Stimulated activated CD4-positive, alpha-beta T cell treated with anti-CD3 and anti-CD28 coated beads, Interleukin-4, amount 100 ng/mL, for 1 hour (primary cell): ENCODE measurements at regions not wholly inside any gene's neighbourhood (a gene's known extent, or its start where the extent isn't known, plus 50 kb on each side); places are given as distances from the start of the nearest gene placed in this dataset.

Experiments
- DNase-seq: peaks from one replicate; pipeline ENCODE4 v3.0.0-alpha.2; 2020

DNA sequence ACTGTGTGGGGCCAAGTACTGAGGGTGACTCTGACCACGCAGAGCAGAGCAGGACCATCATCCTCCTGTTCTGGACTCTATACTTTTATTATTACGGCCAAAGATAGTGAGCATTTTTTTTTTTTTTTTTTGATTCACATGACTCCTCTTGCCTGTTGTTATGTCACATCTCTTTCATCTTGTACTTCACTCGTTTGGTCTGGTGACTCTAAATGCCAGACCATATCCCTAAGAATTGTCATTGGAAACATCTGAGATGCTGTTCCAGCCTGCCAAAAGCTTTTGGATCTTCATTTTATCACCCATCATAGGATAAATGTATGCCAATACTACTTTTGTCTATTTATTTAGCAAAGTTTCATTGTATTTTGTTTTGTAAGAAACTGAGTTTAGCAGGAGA, 168.2 kb upstream of the RAI14 start:
- DNase-seq, result no peak

DNA sequence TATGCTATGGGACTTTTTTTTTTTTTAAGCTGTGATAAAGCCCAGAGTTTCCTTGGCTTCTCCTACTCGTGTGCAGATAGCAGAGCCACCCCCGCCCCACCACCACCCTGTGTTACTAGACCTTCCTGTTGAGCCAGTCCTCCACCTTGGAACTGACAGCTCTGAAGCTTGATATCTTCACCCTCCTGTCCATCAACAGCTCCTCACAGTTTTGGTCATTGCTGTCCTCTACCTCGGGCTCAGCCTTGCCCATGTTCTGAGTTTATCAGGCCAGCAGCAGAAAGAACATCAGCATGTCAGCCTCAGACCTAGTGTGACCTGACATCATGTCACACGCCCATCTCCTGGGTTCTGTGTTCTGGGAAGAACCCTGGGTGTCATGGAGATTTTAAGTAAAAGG, 167.1 kb upstream of the RAI14 start:
- no peak for DNase-seq

GRCh38 chr5:34490506-34491250, 165.4 kb upstream of the RAI14 start:
- no peak for DNase-seq

- DNase-seq, result no peak
Measured at GRCh38 chr5:34491251-34491620, 164.9 kb upstream of the RAI14 start.

DNA sequence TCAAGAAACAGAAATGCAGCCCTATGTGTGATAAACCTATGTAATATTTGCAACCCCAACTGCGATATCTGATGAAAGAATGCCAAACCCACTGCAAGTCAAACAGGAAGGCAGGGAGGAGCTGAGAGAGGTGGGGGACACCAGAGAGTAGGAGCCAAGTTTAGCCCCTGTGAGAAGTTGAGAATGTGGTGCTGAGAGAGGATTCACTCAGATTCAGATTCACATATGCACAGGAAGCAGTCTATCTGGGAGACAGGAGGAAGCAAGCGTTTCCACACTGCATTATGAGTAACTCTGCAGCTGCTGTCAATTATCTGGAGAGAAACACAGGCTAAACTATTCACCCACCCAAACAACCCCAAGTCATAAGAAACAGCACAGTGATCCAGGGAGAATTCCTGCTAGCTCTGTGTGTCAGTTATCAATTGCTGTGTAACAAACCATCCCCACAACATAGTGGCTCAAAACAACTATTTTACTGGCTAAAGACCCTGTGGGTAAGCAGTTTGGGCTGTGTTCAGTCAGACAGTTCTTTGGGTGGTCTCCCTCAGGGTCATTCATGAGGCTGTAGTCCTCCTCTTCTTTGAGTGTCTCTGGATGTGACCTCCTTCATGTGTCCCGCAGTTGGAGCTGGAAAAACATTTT, 161.9 kb upstream of the RAI14 start:
- no peak for DNase-seq

GRCh38 chr5:34495178-34495577, 160.9 kb upstream of the RAI14 start:
- no peak for DNase-seq

GRCh38 chr5:34496260-34496691, 159.9 kb upstream of the RAI14 start:
- DNase-seq, result no peak

GRCh38 chr5:34496701-34497469, 159.2 kb upstream of the RAI14 start:
- no peak for DNase-seq

DNA sequence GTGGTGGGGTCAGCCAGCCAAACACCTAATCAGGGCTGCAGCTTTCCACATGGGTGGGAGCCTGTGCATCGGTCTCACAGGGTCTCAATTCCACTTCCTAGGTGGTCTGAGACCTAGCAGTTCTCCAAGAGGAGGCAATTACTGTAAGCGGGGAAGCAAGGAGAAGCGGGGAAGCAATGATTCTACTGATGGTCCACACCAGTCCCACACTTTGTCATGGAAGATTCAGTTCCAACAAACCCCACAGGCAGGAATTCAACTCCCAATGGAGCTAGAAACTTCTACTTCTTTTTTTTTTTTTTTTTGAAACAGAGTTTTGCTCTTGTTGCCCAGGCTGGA, 158.7 kb upstream of the RAI14 start:
- DNase-seq, result no peak

DNA sequence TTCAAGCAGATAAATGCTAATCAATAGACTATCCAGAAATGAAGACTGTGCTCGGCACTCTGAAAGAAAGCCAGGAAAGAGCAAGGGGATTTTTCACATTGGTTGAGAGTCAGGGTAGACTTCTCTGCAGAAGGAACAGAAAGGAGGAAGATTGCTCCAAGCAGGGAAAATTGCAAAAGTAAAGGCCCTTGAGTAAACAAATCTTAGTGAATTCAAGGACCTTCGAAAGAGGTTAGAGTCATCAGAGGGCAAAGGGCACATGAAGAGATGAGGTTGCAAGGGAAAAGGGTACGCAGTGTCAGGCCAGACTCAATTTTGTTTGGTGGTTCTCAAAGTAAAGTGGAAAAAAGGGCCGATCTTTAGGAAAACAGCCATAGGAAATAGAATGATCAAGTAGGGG, 157.6 kb upstream of the RAI14 start:
- DNase-seq, result no peak

GRCh38 chr5:34499001-34499734, 157.0 kb upstream of the RAI14 start:
- no peak for DNase-seq

DNA sequence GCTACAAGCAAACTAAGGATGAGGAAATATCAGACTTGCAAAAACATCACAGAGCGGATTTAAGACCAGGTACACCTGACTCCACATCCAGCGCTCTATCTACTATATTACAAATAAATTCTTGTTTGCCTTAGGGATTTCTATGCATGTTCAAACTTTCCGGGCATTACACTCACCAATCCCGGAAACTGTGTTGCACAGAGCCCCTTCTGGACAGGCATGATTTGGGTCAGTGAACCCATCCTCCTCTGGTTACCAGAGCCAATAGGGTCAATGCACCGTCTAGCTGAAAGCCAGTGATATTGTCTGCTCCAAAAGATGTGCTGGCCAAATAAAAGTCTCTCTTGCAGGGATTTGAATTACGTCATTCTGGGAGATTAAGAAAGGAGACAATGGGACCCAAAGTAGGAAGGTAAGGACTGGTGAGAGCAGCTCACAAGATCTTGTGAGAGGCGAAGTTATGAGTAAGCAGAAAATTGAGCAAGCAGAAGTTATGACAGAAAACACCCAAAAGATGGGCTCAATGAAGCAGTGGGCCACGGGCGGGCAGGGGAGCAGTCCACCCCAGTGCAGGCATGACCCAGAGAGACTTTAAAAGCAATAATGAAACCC, 155.8 kb upstream of the RAI14 start:
- DNase-seq, result no peak

DNA sequence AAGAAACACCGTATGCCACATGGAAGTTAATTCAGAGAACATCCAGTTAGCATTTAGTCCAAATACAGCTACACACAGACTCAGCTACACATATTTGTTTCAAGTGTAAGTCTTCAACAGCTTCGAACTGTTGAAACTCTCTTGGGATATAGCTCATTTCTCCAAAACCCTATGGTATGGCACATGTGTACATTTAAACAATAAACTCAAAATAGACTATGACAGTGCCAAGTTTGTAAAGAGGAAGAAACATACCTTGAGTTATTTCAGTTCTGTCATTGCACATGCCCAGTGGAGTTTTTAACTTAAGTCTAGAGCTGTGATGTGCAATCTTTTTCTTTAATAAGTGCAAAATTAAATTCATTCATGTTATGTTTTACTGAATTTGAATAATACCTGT, 155.1 kb upstream of the RAI14 start:
- DNase-seq, result no peak

DNA sequence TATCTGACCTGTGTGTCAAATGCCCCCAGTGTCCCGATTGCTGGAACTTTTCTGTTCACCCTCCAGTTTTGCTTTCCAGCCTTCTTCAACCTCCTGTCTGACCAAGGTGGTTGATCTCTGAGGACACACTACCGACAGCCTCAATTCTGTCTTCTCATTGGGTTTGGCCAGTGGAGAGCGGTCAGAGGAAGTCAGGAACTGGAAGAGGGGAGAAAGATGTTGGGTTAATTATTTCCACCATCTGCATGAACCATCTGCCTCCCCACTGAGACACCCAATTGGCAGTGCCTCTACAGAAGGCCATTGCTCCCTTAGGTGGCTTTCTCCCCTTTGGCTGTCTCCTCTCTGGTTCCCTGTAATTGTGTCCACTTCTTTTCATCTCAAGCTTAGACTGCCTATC, 154.3 kb upstream of the RAI14 start:
- DNase-seq, result no peak

- no peak for DNase-seq
Measured at GRCh38 chr5:34502581-34502980, 153.5 kb upstream of the RAI14 start.

DNA sequence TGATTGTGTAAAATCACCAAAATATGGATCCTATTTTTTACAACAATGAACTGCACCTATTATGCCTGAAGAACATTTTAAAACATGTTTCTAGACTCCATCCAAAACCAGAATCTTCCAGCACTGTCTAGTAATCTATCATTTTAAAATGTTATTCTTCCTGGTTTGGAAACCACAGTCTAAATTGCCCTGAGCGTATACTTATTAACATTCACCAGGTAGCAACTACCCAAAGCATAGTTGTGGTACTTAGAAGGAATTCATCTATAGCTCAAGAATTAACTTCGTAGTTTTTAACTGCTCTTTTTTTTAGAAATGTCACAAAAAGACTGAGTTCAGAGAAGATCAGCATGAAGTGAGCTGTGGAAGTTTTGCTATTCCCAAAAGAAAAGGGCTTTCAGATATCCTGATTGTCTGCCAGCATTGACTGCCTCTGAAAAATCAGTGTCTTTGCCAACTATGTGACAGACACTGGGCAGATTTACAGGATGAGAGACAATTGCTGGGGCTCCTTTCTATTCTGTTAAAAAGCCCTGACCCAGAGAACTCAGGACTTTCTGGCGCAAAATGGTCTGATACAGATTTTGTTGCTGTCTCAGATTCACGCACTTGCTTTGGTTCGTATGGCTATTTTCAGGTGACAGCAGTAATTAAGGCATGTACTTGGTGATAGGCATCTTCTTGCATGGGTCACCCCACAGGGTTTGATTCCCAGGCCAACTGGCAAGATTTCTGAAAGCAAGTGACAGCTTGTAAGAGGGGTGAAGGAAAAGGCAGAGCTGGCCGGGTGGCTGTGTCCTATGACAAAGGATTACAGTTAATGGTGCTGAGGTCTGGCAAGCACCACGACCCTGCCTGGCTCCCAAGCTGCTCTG, 152.5 kb upstream of the RAI14 start:
- no peak for DNase-seq

GRCh38 chr5:34504967-34505366, 151.2 kb upstream of the RAI14 start:
- no peak for DNase-seq

GRCh38 chr5:34505731-34506130, 150.4 kb upstream of the RAI14 start:
- DNase-seq, result no peak

DNA sequence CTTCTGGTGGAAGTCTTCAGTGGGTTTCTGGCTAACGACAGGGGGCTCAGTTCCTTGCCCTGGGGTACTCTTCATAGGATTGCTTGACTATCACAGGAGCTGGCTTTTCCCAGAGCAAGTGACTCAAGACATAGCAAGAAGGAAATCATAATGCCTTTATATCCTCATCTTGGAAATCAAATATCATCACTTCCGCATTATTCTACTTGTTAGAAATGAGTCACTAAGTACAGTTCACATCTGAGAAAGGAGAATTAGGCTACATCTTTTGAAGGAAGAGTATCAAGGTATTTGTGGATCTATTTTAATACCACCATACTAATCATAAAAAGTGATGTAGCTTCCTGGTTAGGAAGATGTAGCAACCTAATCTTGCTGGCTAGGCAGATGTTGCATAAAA, 148.2 kb upstream of the RAI14 start:
- DNase-seq, result no peak

DNA sequence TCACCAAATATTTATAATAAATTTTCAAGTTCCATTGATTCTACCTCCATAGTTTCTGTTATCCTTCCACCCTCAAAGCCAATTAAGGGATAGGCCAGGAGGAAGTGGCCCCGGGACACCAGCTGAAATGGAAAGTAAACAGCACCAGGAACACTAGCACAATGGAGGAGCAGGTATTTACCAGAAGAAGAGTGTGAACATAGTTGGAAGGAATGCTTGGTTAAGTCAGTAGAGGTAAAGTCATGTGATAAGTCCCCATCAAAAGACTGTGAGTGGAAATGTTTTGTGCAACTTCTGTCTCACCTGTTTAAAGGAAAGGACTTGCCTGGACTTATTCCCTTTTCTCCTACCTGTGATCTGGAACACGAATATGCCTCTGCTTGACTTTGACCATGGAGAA, 146.7 kb upstream of the RAI14 start:
- DNase-seq, result no peak

GRCh38 chr5:34510002-34510401, 146.1 kb upstream of the RAI14 start:
- no peak for DNase-seq

DNA sequence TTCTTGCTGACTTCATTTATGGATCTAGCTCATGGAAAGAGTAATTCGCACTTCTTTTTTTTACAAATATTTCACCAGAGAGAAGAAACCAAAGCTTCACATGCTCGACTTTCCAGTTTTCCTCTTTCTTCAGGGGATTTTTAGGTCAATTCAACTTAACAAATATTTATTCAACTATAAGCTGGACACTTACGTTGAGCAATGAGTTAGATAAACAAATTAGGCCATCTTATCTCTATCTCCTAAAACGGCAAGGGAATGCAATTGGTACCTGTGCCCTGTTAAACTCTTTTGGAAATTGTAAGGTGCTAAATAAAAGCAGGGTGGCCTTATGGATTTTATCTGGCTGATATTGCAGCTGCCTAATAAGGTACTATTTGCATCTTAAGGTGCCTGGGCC, 145.1 kb upstream of the RAI14 start:
- DNase-seq, result no peak
